ENCODE measurements at regions not wholly inside any gene's neighbourhood (a gene's known extent, or its start where the extent isn't known, plus 50 kb on each side); places are given as distances from the start of the nearest gene placed in this dataset.
A peak's percentile ranks its signal among the peaks of the same experiment; 100 is the strongest.

GRCh38 chr12:88433997-88434703, 146.1 kb downstream of the KITLG start:
- TF ChIP-seq POLR2A (IDR thresholded peaks at IDR 0.05), result no peak
- peaks cover 0 to 49% (median 22%) of the 10 kb centered on the region in 4 donors for H3K4me1 ChIP-seq
- no peak for DNase-seq
- no peaks in the 10 kb centered on the region for H3K27me3 ChIP-seq
- H3K4me3 ChIP-seq, result no peak overlapping the region
- H3K9me3 ChIP-seq, result no peaks in the 10 kb centered on the region
- H3K36me3 ChIP-seq, result no peaks in the 10 kb centered on the region
- 27 to 53% (median 40%) methylated on average over 8 of the region's 8 CpGs for WGBS, 5 donors
- H3K27ac ChIP-seq, result peak overlapping the region in 3 of 5 donors; percentile 6 to 26 (median 24)
- intact Hi-C loops (cut with DNase I; ENCODE audit: low total_unique reads), result no loop called here

DNA sequence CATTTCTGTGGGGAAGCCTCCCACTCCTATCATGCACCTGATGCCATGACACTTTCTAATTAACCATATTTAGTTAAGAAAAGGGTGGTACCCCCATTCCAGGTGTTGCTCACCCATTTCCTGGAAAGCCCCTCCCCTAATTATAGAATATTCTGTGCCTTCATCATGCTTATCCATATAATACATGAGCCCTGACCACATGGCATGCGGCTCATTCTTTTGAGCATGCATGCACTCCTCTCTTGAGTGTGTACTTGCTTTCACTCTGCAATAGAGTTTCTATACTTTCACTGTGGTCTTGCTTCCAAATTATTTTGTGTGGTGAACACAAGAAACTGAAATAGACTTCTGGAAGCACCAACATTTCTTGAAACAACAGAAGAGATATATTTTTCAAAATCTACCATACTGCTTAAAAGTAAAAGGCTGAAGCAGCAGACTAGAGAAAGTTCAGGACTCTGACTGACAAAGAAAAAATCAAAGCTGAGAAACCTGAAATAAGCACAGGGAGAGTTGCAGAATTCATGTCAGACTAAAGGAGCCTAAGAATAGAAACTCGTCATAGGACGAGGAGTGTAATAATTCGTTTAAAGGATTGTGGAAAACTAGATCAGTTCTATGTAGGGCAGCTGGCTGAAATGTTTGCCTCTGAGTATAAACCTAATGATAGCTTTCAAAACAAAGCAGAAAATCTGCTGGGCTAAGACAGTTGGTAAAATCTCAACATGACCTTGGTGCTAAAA, 144.8 kb downstream of the KITLG start:
- H3K27ac ChIP-seq, result peak overlapping the region in 2 of 5 donors; percentile 57 to 66
- TF ChIP-seq POLR2AphosphoS5 (IDR thresholded peaks at IDR 0.05) (no peak), EP300 (IDR thresholded peaks at IDR 0.05) (no peak), POLR2A (IDR thresholded peaks at IDR 0.05) (no peak)
- TF ChIP-seq, protein P1, sequence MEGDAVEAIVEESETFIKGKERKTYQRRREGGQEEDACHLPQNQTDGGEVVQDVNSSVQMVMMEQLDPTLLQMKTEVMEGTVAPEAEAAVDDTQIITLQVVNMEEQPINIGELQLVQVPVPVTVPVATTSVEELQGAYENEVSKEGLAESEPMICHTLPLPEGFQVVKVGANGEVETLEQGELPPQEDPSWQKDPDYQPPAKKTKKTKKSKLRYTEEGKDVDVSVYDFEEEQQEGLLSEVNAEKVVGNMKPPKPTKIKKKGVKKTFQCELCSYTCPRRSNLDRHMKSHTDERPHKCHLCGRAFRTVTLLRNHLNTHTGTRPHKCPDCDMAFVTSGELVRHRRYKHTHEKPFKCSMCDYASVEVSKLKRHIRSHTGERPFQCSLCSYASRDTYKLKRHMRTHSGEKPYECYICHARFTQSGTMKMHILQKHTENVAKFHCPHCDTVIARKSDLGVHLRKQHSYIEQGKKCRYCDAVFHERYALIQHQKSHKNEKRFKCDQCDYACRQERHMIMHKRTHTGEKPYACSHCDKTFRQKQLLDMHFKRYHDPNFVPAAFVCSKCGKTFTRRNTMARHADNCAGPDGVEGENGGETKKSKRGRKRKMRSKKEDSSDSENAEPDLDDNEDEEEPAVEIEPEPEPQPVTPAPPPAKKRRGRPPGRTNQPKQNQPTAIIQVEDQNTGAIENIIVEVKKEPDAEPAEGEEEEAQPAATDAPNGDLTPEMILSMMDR (IDR thresholded peaks at IDR 0.05), result no peak
- H3K4me3 ChIP-seq, result no peak overlapping the region
- DNase-seq, result peak in 1 of 2 donors; percentile 20
- WGBS, 5 donors, result 48 to 79% (median 52%) methylated on average over 4 of the region's 4 CpGs
- H3K9me3 ChIP-seq, result no peaks in the 10 kb centered on the region
- no peaks in the 10 kb centered on the region for H3K36me3 ChIP-seq
- H3K27me3 ChIP-seq, result no peaks in the 10 kb centered on the region
- peaks cover 0 to 49% (median 22%) of the 10 kb centered on the region in 4 donors for H3K4me1 ChIP-seq
- intact Hi-C loops (cut with DNase I; ENCODE audit: low total_unique reads), result no loop called here

DNA sequence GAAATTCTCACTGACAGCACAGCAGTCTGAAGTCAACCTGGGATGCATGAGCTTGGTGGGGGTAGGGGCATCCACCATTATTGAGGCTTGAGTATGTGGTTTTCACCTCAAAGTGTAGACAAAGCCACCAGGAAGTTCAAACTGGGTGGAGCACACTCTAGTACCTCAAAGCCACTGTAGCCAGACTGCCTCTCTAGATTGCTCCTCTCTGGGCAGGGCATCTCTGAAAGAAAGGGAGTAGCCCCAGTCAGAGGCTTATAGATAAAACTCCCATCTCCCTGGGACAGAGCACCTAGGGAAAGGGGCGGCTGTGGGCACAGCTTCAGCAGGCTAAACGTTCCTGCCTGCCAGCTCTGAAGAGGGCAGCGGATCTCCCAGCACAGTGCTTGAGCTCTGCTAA, 143.0 kb downstream of the KITLG start:
- DNase-seq, result no peak
- Histone ChIP-seq H3K9me3 (no peaks in the 10 kb centered on the region), H3K27ac (no peak overlapping the region), H3K27me3 (no peaks in the 10 kb centered on the region), H3K4me1 (peaks cover 0 to 37% (median 14%) of the 10 kb centered on the region in 4 donors), H3K36me3 (no peaks in the 10 kb centered on the region), H3K4me3 (no peak overlapping the region)
- WGBS, 5 donors, result 78 to 95% (median 93%) methylated on average over 3 of the region's 3 CpGs
- intact Hi-C loops (cut with DNase I; ENCODE audit: low total_unique reads), result no loop called here
- TF ChIP-seq POLR2AphosphoS5 (IDR thresholded peaks at IDR 0.05) (no peak), EP300 (IDR thresholded peaks at IDR 0.05) (no peak), POLR2A (IDR thresholded peaks at IDR 0.05) (no peak)
- TF ChIP-seq, protein P1 (IDR thresholded peaks at IDR 0.05), result no peak

Small RNA genes in the stretch of these regions (small RNA-seq; reads per million reads assigned to genes)
- gene RF00019, result 0 reads per million in 4 donors

Data from stomach (tissue), 8 donors.